SK-N-SH (cell line): ENCODE measurements at regions not wholly inside any gene's neighbourhood (a gene's known extent, or its start where the extent isn't known, plus 50 kb on each side); places are given as distances from the start of the nearest gene placed in this dataset.

ENCODE experiments used
- CTCF ChIA-PET: fragments of 300-600, 350-600 bp; formaldehyde crosslinking; extraction: SDS; loops from one replicate; lab custom pipeline; 2021; lab: Yijun Ruan, JAX
- POLR2A ChIA-PET: fragments of 350-600 bp; sonication (Branson Sonifier 250); formaldehyde crosslinking; extraction: SDS; loops from one replicate; lab custom pipeline; 2020; ENCODE audit warnings: antibody characterized with exemption, inconsistent platforms; lab: Yijun Ruan, JAX
- DNase-seq: peaks from one replicate; pipeline ENCODE4 v3.0.0; 2012
- H2AFZ ChIP-seq: fragments of 200-600 bp; sonication (generic); 2 replicates; pipeline ENCODE4 v1.8.1; 2016; ENCODE audit warnings: antibody characterized with exemption, mild to moderate bottlenecking, low read depth
- H3F3A ChIP-seq: fragments of 200-600 bp; sonication (generic); replicated peaks from 2 replicates; pipeline ENCODE3; 2016; ENCODE audit warnings: antibody characterized with exemption, mild to moderate bottlenecking; ENCODE audit not compliant: insufficient read depth
- H3K27ac ChIP-seq, 2 experiments: fragments of 200-500 bp in 1 of 2; fragments of 200-600 bp in 1 of 2; sonication (Bioruptor generic) in 1 of 2; sonication (generic), shearing (Covaris generic) in 1 of 2; 2 replicates each; pipeline versions ENCODE4 v1.5.1 to v1.6.1; 2014 to 2016; ENCODE audit warnings: low read depth in 2 of 2, inconsistent platforms in 1 of 2, low read length in 1 of 2, mild to moderate bottlenecking in 1 of 2, mixed read lengths in 1 of 2
- H3K27me3 ChIP-seq: fragments of 200-600 bp; sonication (generic), shearing (Covaris generic); 2 replicates; pipeline ENCODE4 v1.6.1; 2016; ENCODE audit warnings: mixed run types; ENCODE audit not compliant: insufficient read depth
- H3K36me3 ChIP-seq, 2 experiments: fragments of 200-500 bp in 1 of 2; fragments of 200-600 bp in 1 of 2; sonication (Bioruptor generic) in 1 of 2; sonication (generic) in 1 of 2; replicated peaks in 1 of 2; 2 replicates each; pipeline versions ENCODE3 to v1.5.1; 2014 to 2016; ENCODE audit warnings: low read length in 1 of 2, mild to moderate bottlenecking in 1 of 2; ENCODE audit not compliant: insufficient read depth in 2 of 2, control insufficient read depth in 1 of 2
- H3K4me1 ChIP-seq, 2 experiments: fragments of 200-500 bp in 1 of 2; fragments of 200-600 bp in 1 of 2; sonication (Bioruptor generic) in 1 of 2; sonication (generic), shearing (Covaris generic) in 1 of 2; 2 replicates each; pipeline versions ENCODE4 v1.5.1 to v1.6.1; 2014 to 2016; ENCODE audit warnings: low read depth in 1 of 2, low read length in 1 of 2, mixed run types in 1 of 2; ENCODE audit not compliant: insufficient read depth in 2 of 2, control insufficient read depth in 1 of 2
- H3K4me2 ChIP-seq: fragments of 200-600 bp; sonication (generic), shearing (Covaris generic); 2 replicates; pipeline ENCODE4 v1.6.1; 2017; ENCODE audit warnings: mixed run types
- H3K4me3 ChIP-seq, 2 experiments: fragments of 200-500 bp in 1 of 2; fragments of 200-600 bp in 1 of 2; sonication (Bioruptor generic) in 1 of 2; sonication (generic), shearing (Covaris generic) in 1 of 2; 2 replicates each; pipeline versions ENCODE4 v1.5.1 to v1.8.1; 2014 to 2016; ENCODE audit warnings: low read depth in 2 of 2, inconsistent platforms in 1 of 2, low read length in 1 of 2, mild to moderate bottlenecking in 1 of 2, mixed read lengths in 1 of 2, moderate library complexity in 1 of 2
- H3K79me2 ChIP-seq: fragments of 200-600 bp; sonication (generic); 2 replicates; pipeline ENCODE4 v1.8.1; 2017; ENCODE audit warnings: mild to moderate bottlenecking; ENCODE audit not compliant: insufficient read depth
- H3K9ac ChIP-seq: fragments of 200-600 bp; sonication (generic); 2 replicates; pipeline ENCODE4 v1.6.1; 2017; ENCODE audit warnings: mixed run types
- H3K9me2 ChIP-seq: fragments of 200-600 bp; sonication (generic); 2 replicates; pipeline ENCODE4 v1.6.1; 2017; ENCODE audit warnings: mixed run types
- H3K9me3 ChIP-seq: fragments of 200-600 bp; sonication (generic); 2 replicates; pipeline ENCODE4 v1.6.1; 2017; ENCODE audit warnings: mixed run types, mild to moderate bottlenecking, moderate library complexity
- H4K20me1 ChIP-seq: fragments of 200-600 bp; sonication (generic); 2 replicates; pipeline ENCODE4 v1.6.1; 2017; ENCODE audit warnings: mild to moderate bottlenecking, mixed run types; ENCODE audit not compliant: insufficient read depth
- CHD2 ChIP-seq: fragments of 150-350 bp; IDR thresholded peaks from 2 replicates; pipeline ENCODE4 v1.6.1; 2018; ENCODE audit warnings: low read length; ENCODE audit not compliant: partially characterized antibody
- ELF1 ChIP-seq: IDR thresholded peaks from 2 replicates; pipeline ENCODE4 v1.4.0; 2012
- EP300 ChIP-seq, 2 experiments: IDR thresholded peaks; 2 replicates each; pipeline versions ENCODE4 v1.4.0 to v1.6.1; 2012; ENCODE audit warnings: borderline replicate concordance in 1 of 2, low read depth in 1 of 2, low read length in 1 of 2
- FOSL2 ChIP-seq: IDR thresholded peaks from 2 replicates; pipeline ENCODE4 v1.4.0; 2012; ENCODE audit warnings: low read depth, mild to moderate bottlenecking, moderate library complexity, borderline replicate concordance
- FOXJ3 ChIP-seq: sonication (generic); formaldehyde crosslinking; IDR thresholded peaks from 2 replicates; pipeline ENCODE4 v1.5.1; 2020; ENCODE audit warnings: mild to moderate bottlenecking, missing genetic modification reagents
- GABPA ChIP-seq: IDR thresholded peaks from 2 replicates; pipeline ENCODE4 v1.4.0; 2012; ENCODE audit warnings: low read depth, mild to moderate bottlenecking
- GATA2 ChIP-seq: sonication (generic); formaldehyde crosslinking; IDR thresholded peaks from 2 replicates; pipeline ENCODE4 v1.5.0; 2020; ENCODE audit warnings: mild to moderate bottlenecking, missing genetic modification reagents
- MEF2A ChIP-seq: IDR thresholded peaks from 2 replicates; pipeline ENCODE4 v1.4.0; 2012; ENCODE audit warnings: low read depth, borderline replicate concordance
- MXI1 ChIP-seq: IDR thresholded peaks from 2 replicates; pipeline ENCODE4 v1.6.1; 2012; ENCODE audit warnings: mild to moderate bottlenecking, low read depth, low read length, improper control_type of control experiment
- NFIC ChIP-seq: IDR thresholded peaks from 2 replicates; pipeline ENCODE4 v1.4.0; 2012; ENCODE audit warnings: borderline replicate concordance
- NRF1 ChIP-seq: IDR thresholded peaks from 2 replicates; pipeline ENCODE4 v1.6.1; 2012; ENCODE audit warnings: low read depth, mild to moderate bottlenecking, low read length
- POLR2AphosphoS5 ChIP-seq: IDR thresholded peaks from 2 replicates; pipeline ENCODE4 v1.6.1; 2012; ENCODE audit warnings: low read depth, low read length
- RAD21 ChIP-seq: IDR thresholded peaks from 2 replicates; pipeline ENCODE4 v1.6.1; 2012; ENCODE audit warnings: mild to moderate bottlenecking, low read length
- RXRA ChIP-seq: IDR thresholded peaks from 2 replicates; pipeline ENCODE4 v1.4.0; 2012; ENCODE audit warnings: low read depth, mild to moderate bottlenecking, borderline replicate concordance
- SIN3A ChIP-seq: IDR thresholded peaks from 2 replicates; pipeline ENCODE4 v1.6.1; 2012; ENCODE audit warnings: low read depth, mild to moderate bottlenecking, low read length, moderate library complexity, borderline replicate concordance
- SMC3 ChIP-seq: IDR thresholded peaks from 2 replicates; pipeline ENCODE4 v1.6.1; 2012; ENCODE audit warnings: low read depth, low read length, improper control_type of control experiment
- TAF1 ChIP-seq: IDR thresholded peaks from 2 replicates; pipeline ENCODE4 v1.6.1; 2012; ENCODE audit warnings: low read depth, mild to moderate bottlenecking, low read length, moderate library complexity, borderline replicate concordance
- TCF12 ChIP-seq: IDR thresholded peaks from 2 replicates; pipeline ENCODE4 v1.4.0; 2012
- YY1 ChIP-seq: IDR thresholded peaks from 2 replicates; pipeline ENCODE4 v1.4.0; 2012; ENCODE audit warnings: low read depth, mild to moderate bottlenecking
- WGBS: methylation state at CpG from one replicate; pipeline ENCODE4 v1.1.6; 2017; ENCODE audit warnings: low lambda C conversion rate; 5-methylcytosine and 5-hydroxymethylcytosine counted together
- TF ChIP-seq, protein P1 (sequence below): fragments of 150-350 bp; IDR thresholded peaks from 2 replicates; pipeline ENCODE4 v1.6.1; 2017; ENCODE audit warnings: antibody characterized with exemption, low read length, low read depth, borderline replicate concordance
- TF ChIP-seq, protein P2 (sequence below): fragments of 150-350 bp; IDR thresholded peaks from 2 replicates; pipeline ENCODE4 v1.6.1; 2016; ENCODE audit warnings: mild to moderate bottlenecking, low read depth, low read length
- TF ChIP-seq, protein P3 (sequence below): IDR thresholded peaks from 2 replicates; pipeline ENCODE4 v1.4.0; 2012; ENCODE audit warnings: low read depth
- TF ChIP-seq, protein P4 (sequence below): IDR thresholded peaks from 2 replicates; pipeline ENCODE4 v1.4.0; 2012; ENCODE audit warnings: low read depth, borderline replicate concordance

DNA sequence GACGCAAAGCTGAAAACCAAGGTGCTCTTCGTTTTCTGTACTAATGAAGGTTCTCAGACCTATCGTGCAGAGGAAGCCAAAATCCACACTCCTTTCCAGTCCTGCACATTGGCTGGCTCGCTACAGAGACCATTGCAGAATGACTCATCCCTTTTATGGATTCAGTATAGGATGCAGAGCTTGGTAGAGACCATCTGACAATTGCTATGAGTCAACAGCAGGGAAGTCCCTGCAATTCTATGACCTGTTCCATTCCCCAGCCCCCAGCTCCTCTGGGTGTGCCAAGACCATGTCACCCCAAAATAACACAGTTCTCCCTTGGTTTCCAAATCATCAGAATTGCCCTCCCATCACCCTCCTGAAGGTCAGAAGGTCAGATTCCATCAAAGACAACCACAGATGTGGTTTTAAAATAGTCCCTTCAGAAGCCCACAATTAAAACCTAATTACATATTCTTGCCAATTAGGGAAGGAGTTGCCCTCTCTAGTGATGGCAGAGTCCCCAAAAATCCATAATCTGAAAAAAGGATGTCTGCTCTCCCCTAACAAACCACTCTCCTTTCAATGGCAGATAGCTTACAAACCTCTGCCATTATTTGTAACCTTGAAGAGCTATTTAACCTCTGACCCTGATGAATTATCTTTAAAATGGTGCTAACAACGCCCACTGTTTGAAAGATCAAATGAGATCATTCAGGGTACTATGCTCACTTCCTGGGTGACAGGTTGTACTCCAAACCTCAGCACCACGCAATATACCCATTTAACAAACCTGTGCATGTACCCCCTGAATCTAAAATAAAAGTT is 108.2 kb upstream of the RBBP6 start:
- ChIA-PET POLR2A (no interaction called here), CTCF (interaction anchor here (1.3 to 1.6 kb wide), 2 partner anchors 74 to 385 kb away, joined by 4 to 5 read pairs; no protein-coding TSS in a partner anchor)
- no peaks in the 10 kb centered on the region for H3K79me2 ChIP-seq

DNA sequence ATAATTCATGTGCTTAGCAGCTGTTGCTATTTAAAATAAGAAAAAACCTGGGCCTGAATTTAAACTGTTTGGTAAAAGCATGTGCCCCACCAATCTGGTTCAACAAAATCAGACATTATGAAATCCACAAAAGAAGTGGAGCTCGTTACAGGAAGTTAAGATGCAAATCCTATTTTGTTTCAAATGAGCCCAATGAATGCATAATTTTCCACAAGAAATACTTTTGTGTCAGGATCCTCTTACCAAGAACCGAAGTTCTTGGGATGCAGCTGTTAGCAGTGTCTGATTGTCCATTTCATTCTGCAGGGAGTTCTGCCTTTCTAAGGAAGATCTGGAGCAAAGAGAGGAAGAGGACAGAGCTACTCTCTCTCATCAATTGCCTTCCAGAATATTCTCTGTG is 105.7 kb upstream of the RBBP6 start:
- Histone ChIP-seq H4K20me1 (no peaks in the 10 kb centered on the region), H2AFZ (no peak overlapping the region), H3K27me3 (no peaks in the 10 kb centered on the region; the same call in 1 of the 2 replicates), H3K27ac (no peak overlapping the region), H3F3A (no peaks in the 10 kb centered on the region), H3K9ac (no peak overlapping the region), H3K36me3 (no peaks in the 10 kb centered on the region), H3K9me3 (no peaks in the 10 kb centered on the region), H3K9me2 (no peaks in the 10 kb centered on the region), H3K4me2 (no peak overlapping the region), H3K4me3 (no peak overlapping the region), H3K79me2 (no peaks in the 10 kb centered on the region), H3K4me1 (no peaks in the 10 kb centered on the region)
- POLR2A ChIA-PET, result no interaction called here
- TF ChIP-seq, protein P1, sequence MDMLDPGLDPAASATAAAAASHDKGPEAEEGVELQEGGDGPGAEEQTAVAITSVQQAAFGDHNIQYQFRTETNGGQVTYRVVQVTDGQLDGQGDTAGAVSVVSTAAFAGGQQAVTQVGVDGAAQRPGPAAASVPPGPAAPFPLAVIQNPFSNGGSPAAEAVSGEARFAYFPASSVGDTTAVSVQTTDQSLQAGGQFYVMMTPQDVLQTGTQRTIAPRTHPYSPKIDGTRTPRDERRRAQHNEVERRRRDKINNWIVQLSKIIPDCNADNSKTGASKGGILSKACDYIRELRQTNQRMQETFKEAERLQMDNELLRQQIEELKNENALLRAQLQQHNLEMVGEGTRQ, result no peak
- TF ChIP-seq, protein P2, sequence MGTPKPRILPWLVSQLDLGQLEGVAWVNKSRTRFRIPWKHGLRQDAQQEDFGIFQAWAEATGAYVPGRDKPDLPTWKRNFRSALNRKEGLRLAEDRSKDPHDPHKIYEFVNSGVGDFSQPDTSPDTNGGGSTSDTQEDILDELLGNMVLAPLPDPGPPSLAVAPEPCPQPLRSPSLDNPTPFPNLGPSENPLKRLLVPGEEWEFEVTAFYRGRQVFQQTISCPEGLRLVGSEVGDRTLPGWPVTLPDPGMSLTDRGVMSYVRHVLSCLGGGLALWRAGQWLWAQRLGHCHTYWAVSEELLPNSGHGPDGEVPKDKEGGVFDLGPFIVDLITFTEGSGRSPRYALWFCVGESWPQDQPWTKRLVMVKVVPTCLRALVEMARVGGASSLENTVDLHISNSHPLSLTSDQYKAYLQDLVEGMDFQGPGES, result no peak
- no peak for TF ChIP-seq FOSL2
- no peak for TF ChIP-seq GABPA
- TF ChIP-seq EP300 (IDR thresholded peaks at IDR 0.05; ENCODE audit: borderline replicate concordance in 1 of 2, low read depth in 1 of 2, low read length in 1 of 2), result no peak
- no peak for TF ChIP-seq YY1
- no peak for TF ChIP-seq MXI1
- no peak for TF ChIP-seq ELF1
- TF ChIP-seq SMC3, result no peak
- TF ChIP-seq TAF1, result no peak
- TF ChIP-seq, protein P3, sequence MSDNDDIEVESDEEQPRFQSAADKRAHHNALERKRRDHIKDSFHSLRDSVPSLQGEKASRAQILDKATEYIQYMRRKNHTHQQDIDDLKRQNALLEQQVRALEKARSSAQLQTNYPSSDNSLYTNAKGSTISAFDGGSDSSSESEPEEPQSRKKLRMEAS, result no peak
- TF ChIP-seq, protein P4, sequence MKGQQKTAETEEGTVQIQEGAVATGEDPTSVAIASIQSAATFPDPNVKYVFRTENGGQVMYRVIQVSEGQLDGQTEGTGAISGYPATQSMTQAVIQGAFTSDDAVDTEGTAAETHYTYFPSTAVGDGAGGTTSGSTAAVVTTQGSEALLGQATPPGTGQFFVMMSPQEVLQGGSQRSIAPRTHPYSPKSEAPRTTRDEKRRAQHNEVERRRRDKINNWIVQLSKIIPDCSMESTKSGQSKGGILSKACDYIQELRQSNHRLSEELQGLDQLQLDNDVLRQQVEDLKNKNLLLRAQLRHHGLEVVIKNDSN, result no peak
- no peak for TF ChIP-seq SIN3A
- TF ChIP-seq FOXJ3 (CRISPR knock-in tag), result no peak
- TF ChIP-seq RXRA, result no peak
- TF ChIP-seq RAD21, result no peak
- TF ChIP-seq NFIC, result no peak
- DNase-seq, result no peak
- CTCF ChIA-PET, result interaction anchor here (0.6 to 1.1 kb wide), 2 partner anchors 71 to 108 kb away, joined by 3 read pairs; no protein-coding TSS in a partner anchor
- 0% methylated on average over 2 of the region's 2 CpGs for WGBS

More for the DNA sequence above, 108.2 kb upstream of the RBBP6 start:
- Histone ChIP-seq H3K4me1 (no peaks in the 10 kb centered on the region), H4K20me1 (no peaks in the 10 kb centered on the region), H3F3A (no peaks in the 10 kb centered on the region), H3K9me3 (no peaks in the 10 kb centered on the region), H3K27me3 (no peaks in the 10 kb centered on the region; the same call in 1 of the 2 replicates), H3K36me3 (no peaks in the 10 kb centered on the region), H3K4me2 (no peak overlapping the region), H3K4me3 (no peak overlapping the region), H3K9me2 (no peaks in the 10 kb centered on the region), H3K9ac (no peak overlapping the region), H3K27ac (no peak overlapping the region)
- 17% methylated on average over 6 of the region's 6 CpGs for WGBS
- TF ChIP-seq CHD2 (no peak), NFIC (no peak), NRF1 (no peak), POLR2AphosphoS5 (no peak), ELF1 (no peak), TCF12 (no peak), YY1 (no peak), MEF2A (no peak), GATA2 (CRISPR knock-in tag) (no peak), SMC3 (no peak)
- TF ChIP-seq, protein P2, result no peak
- TF ChIP-seq, protein P3, result no peak
- TF ChIP-seq, all 33 proteins: peak for 0
- no peak overlapping the region for H2AFZ ChIP-seq
- DNase-seq, result no peak
